Common myeloid progenitor, CD34-positive (primary cell): ENCODE measurements at regions not wholly inside any gene's neighbourhood (a gene's known extent, or its start where the extent isn't known, plus 50 kb on each side); places are given as distances from the start of the nearest gene placed in this dataset.

Source experiments
- CTCF ChIA-PET: fragments of 350-600 bp; sonication (Branson Sonifier 250); formaldehyde crosslinking; loops from one replicate; lab custom pipeline; 2021; ENCODE audit warnings: antibody characterized with exemption; lab: Charles Lee
- POLR2A ChIA-PET: fragments of 350-600 bp; sonication (Branson Sonifier 250); formaldehyde crosslinking; loops from one replicate; lab custom pipeline; 2021; ENCODE audit warnings: antibody characterized with exemption; lab: Charles Lee
- DNase-seq, 3 donors: peaks; one replicate each; pipeline versions ENCODE4 v3.0.0 to v3.0.0-alpha.2; 2013
- H3K27ac ChIP-seq, 2 experiments: 1 replicate in 1 of 2; 2 replicates in 1 of 2; pipeline ENCODE4 v1.7.0; 2013; ENCODE audit warnings: inconsistent platforms in 2 of 2, low read length in 2 of 2, mild to moderate bottlenecking in 2 of 2, low read depth in 1 of 2, moderate library complexity in 1 of 2; ENCODE audit not compliant: severe bottlenecking in 2 of 2, insufficient read depth in 1 of 2, poor library complexity in 1 of 2
- H3K27me3 ChIP-seq, 5 experiments: replicated peaks in 2 of 5; 1 replicate in 3 of 5; 2 replicates in 2 of 5; pipeline versions ENCODE4 v1.6.1 to v1.7.0; 2013; ENCODE audit warnings: low read length in 4 of 5, mild to moderate bottlenecking in 2 of 5, moderate library complexity in 2 of 5, inconsistent platforms in 1 of 5; ENCODE audit not compliant: insufficient read depth in 5 of 5, control insufficient read depth in 4 of 5
- H3K36me3 ChIP-seq, 4 experiments: 1 replicate in 2 of 4; 2 replicates in 2 of 4; pipeline versions ENCODE4 v1.6.1 to v1.7.0; 2013; ENCODE audit warnings: low read length in 3 of 4, control low read depth in 1 of 4, mild to moderate bottlenecking in 1 of 4; ENCODE audit not compliant: control insufficient read depth in 4 of 4, insufficient read depth in 4 of 4
- H3K4me1 ChIP-seq, 4 experiments: 1 replicate in 3 of 4; 2 replicates in 1 of 4; pipeline versions ENCODE4 v1.6.1 to v1.7.1; 2013; ENCODE audit warnings: low read length in 3 of 4, mild to moderate bottlenecking in 3 of 4, control low read depth in 1 of 4, inconsistent platforms in 1 of 4, moderate library complexity in 1 of 4; ENCODE audit not compliant: control insufficient read depth in 4 of 4, insufficient read depth in 4 of 4; ENCODE audit errors: control extremely low read depth in 1 of 4
- H3K4me3 ChIP-seq, 7 experiments: 1 replicate in 4 of 7; 2 replicates in 3 of 7; pipeline versions ENCODE4 v1.5.1 to v1.7.0; 2013; ENCODE audit warnings: mild to moderate bottlenecking in 7 of 7, low read length in 6 of 7, moderate library complexity in 6 of 7, inconsistent platforms in 2 of 7, low read depth in 2 of 7, control low read depth in 1 of 7; ENCODE audit not compliant: insufficient read depth in 4 of 7, control insufficient read depth in 1 of 7; ENCODE audit errors: extremely low read depth in 1 of 7
- H3K9me3 ChIP-seq, 5 experiments: 1 replicate in 4 of 5; 2 replicates in 1 of 5; pipeline versions ENCODE4 v1.6.1 to v1.7.1; 2013; ENCODE audit warnings: low read length in 4 of 5, mild to moderate bottlenecking in 2 of 5, inconsistent platforms in 1 of 5, low read depth in 1 of 5, moderate library complexity in 1 of 5; ENCODE audit not compliant: control insufficient read depth in 4 of 5, insufficient read depth in 2 of 5; ENCODE audit errors: control extremely low read depth in 1 of 5
- WGBS: methylation state at CpG from one replicate; pipeline ENCODE4 v1.1.5; 2013; ENCODE audit not compliant: insufficient coverage; 5-methylcytosine and 5-hydroxymethylcytosine counted together

- no peaks in the 10 kb centered on the region for H3K36me3 ChIP-seq
- no peak overlapping the region for H3K4me3 ChIP-seq
- DNase-seq, result no peak
- POLR2A ChIA-PET, result no interaction called here
- H3K4me1 ChIP-seq, result no peaks in the 10 kb centered on the region
- no peaks in the 10 kb centered on the region for H3K27me3 ChIP-seq
- H3K27ac ChIP-seq, result no peak overlapping the region
- CTCF ChIA-PET, result no interaction called here
- H3K9me3 ChIP-seq, result no peaks in the 10 kb centered on the region
- WGBS, result 60% methylated on average over 1 of the region's 4 CpGs
Observed at GRCh38 chr20:55472704-55473103, 532.6 kb downstream of the CBLN4 start.

DNA sequence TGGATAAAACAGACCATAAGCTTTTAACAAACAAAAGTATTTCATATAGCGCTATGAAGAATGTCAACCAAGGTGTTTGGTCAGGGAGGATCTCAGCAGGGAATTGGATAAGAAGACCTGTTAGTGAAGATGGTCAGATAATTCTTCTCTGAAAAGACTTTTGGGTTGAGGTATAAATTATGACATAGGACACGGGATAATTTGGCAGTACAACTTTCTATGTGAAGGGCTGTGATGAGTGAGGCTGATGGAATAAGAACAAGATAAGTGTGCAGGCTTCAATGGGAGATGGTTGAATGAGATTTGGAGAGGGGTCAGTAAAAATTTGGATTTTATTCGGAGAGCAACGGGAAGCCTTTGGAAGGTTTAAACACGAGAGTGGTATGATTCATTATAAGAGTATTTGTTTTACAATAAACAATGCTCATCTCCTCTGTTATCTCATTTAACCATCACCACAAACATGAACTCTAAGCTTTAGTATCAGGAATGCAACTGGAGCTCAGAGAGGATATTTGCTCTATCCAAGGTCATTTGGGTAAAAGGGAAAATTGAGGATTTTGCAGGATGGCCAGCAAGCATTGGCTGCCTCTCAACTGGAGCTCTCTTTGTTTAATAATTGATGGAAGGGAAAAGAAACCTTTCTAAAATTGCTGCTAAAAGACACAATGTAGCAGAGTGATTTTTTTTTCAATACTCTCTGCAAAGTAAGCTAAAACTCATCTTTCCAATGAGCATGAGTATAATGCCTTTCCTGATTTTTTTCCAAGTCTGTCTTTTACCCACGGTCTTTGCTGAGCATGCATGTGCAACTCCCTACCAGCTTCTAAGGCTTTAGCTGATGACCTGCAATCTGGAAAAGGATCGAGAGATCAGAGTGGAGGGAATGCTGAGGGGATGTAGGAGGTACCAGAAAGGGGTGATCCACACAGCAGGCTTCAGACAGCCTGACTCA, 534.0 kb downstream of the CBLN4 start:
- Histone ChIP-seq H3K27ac (no peak overlapping the region), H3K36me3 (no peaks in the 10 kb centered on the region), H3K4me1 (no peaks in the 10 kb centered on the region), H3K9me3 (no peaks in the 10 kb centered on the region), H3K4me3 (no peak overlapping the region), H3K27me3 (no peaks in the 10 kb centered on the region)
- no peak for DNase-seq
- ChIA-PET CTCF (no interaction called here), POLR2A (no interaction called here)
- 93% methylated on average over 4 of the region's 7 CpGs for WGBS

- Histone ChIP-seq H3K27me3 (no peaks in the 10 kb centered on the region), H3K4me1 (no peaks in the 10 kb centered on the region), H3K27ac (no peak overlapping the region), H3K4me3 (no peak overlapping the region), H3K9me3 (no peaks in the 10 kb centered on the region), H3K36me3 (no peaks in the 10 kb centered on the region)
- DNase-seq, result no peak
- ChIA-PET POLR2A (no interaction called here), CTCF (no interaction called here)
- WGBS, result 100% methylated on average over 1 of the region's 2 CpGs
Observed at GRCh38 chr20:55469074-55469473, 536.2 kb downstream of the CBLN4 start.

GRCh38 chr20:55461519-55461918, 543.8 kb downstream of the CBLN4 start:
- no peak overlapping the region for H3K27ac ChIP-seq
- no peaks in the 10 kb centered on the region for H3K4me1 ChIP-seq
- H3K27me3 ChIP-seq, result no peaks in the 10 kb centered on the region
- H3K36me3 ChIP-seq, result no peaks in the 10 kb centered on the region
- ChIA-PET POLR2A (no interaction called here), CTCF (no interaction called here)
- WGBS, result 97% methylated on average over 4 of the region's 8 CpGs
- H3K9me3 ChIP-seq, result no peaks in the 10 kb centered on the region
- no peak overlapping the region for H3K4me3 ChIP-seq
- no peak for DNase-seq

GRCh38 chr20:55456316-55456940, 548.9 kb downstream of the CBLN4 start:
- H3K27me3 ChIP-seq, result no peaks in the 10 kb centered on the region
- no peak overlapping the region for H3K27ac ChIP-seq
- no peaks in the 10 kb centered on the region for H3K36me3 ChIP-seq
- H3K4me3 ChIP-seq, result no peak overlapping the region
- WGBS, result no CpG with 5 or more reads among the region's 1 CpG
- ChIA-PET POLR2A (no interaction called here), CTCF (no interaction called here)
- DNase-seq, result no peak
- no peaks in the 10 kb centered on the region for H3K4me1 ChIP-seq
- H3K9me3 ChIP-seq, result no peaks in the 10 kb centered on the region

DNA sequence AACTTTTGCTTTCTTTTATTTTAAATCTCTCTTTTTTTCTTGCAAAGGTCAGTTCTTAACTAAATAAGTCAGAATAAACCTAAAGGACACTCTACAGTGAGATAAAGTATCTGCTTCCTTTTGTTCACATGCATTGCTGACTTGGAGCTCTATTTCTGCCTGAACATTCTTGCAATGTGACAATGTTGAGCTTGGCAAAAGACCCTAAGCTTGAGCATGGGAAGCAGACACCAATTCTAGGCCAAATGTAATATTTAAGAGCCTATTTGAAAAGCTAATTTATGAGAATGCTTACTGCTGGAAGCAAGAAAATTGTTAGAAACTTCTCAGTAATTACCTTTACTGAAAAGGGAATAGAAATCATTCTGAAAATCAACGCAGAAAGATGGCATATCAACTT, 556.2 kb downstream of the CBLN4 start:
- DNase-seq, result no peak
- no peaks in the 10 kb centered on the region for H3K36me3 ChIP-seq
- POLR2A ChIA-PET, result no interaction called here
- H3K9me3 ChIP-seq, result no peaks in the 10 kb centered on the region
- H3K27ac ChIP-seq, result no peak overlapping the region
- no peaks in the 10 kb centered on the region for H3K27me3 ChIP-seq
- WGBS, result 71% methylated on average over 1 of the region's 1 CpG
- CTCF ChIA-PET, result no interaction called here
- no peak overlapping the region for H3K4me3 ChIP-seq
- H3K4me1 ChIP-seq, result no peaks in the 10 kb centered on the region

DNA sequence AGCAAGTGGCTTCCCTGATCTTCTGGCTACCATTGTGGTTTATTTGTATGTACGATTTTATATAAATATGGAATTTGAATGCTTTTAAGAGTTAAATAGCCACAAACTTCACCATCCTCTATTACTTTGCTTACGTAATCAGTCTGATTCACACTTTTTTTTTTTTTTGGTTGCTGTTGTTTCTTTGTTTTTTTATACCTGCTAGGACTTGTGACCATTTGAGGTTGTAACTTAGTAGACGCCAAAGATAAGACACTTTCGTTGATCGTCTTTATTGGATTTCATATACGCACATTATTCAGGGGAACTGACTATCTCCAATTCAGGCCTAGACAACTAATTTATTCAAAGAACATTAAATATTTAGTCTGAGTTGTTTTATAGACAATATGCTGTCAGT, 559.0 kb downstream of the CBLN4 start:
- Histone ChIP-seq H3K27ac (no peak overlapping the region), H3K27me3 (no peaks in the 10 kb centered on the region), H3K9me3 (no peaks in the 10 kb centered on the region), H3K36me3 (no peaks in the 10 kb centered on the region), H3K4me1 (no peaks in the 10 kb centered on the region), H3K4me3 (no peak overlapping the region)
- DNase-seq, result no peak
- CTCF ChIA-PET, result no interaction called here
- POLR2A ChIA-PET, result no interaction called here
- WGBS, result no CpG with 5 or more reads among the region's 6 CpGs
